Colonic mucosa (tissue), 4 donors: ENCODE measurements at regions not wholly inside any gene's neighbourhood (a gene's known extent, or its start where the extent isn't known, plus 50 kb on each side); places are given as distances from the start of the nearest gene placed in this dataset.

ENCODE experiments used
- DNase-seq: peaks from one replicate; pipeline ENCODE4 v3.0.0-alpha.2; 2020
- H3K27ac ChIP-seq: fragments of 200-600 bp; one replicate; pipeline ENCODE4 v1.8.0; 2021
- H3K27me3 ChIP-seq: fragments of 200-600 bp; one replicate; pipeline ENCODE4 v1.8.0; 2021
- H3K36me3 ChIP-seq: fragments of 200-600 bp; one replicate; pipeline ENCODE4 v1.8.0; 2021
- H3K4me1 ChIP-seq: fragments of 200-600 bp; one replicate; pipeline ENCODE4 v1.8.0; 2021; ENCODE audit warnings: mild to moderate bottlenecking
- H3K4me3 ChIP-seq: fragments of 200-600 bp; one replicate; pipeline ENCODE4 v1.8.0; 2021
- H3K9ac ChIP-seq, 2 donors: one replicate each; pipeline ENCODE4 v1.7.0; 2013; ENCODE audit warnings: control low read depth in 2 of 2, low read depth in 2 of 2, low read length in 2 of 2
- H3K9me3 ChIP-seq: fragments of 200-600 bp; one replicate; pipeline ENCODE4 v1.8.0; 2021
- CTCF ChIP-seq: fragments of 200-600 bp; IDR thresholded peaks from one replicate; pipeline ENCODE4 v1.8.0; 2022; ENCODE audit warnings: antibody characterized with exemption, mild to moderate bottlenecking
- intact Hi-C: fragments of 100-400 bp; cut with DNase I; formaldehyde crosslinking; loops from one replicate; pipeline ENCODE4 v1.14.1; 2022
- donor health status: healthy.
- donor health status: DM: no; HTN: no; CAD: no.
- donor health status: DM: no; HTN: no; CAD: no.

DNA sequence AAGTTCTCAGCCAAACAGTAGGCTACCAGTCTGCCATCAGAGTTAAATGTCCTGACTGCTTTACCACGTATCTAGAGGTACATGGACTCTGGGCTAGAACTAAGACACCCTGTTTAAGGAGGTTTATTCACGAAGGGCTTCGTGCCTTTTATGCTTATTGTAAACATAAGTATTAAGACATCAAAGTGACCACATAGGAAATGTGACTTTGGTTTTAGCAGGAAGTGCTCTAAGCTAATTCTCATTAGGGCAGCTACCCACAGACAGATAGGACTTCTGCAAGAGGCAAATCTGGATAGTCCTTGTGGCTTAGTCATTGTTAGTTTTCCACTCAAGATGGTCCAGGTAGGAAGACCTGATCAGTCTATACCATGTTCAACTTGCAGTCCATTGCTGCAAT is 233.3 kb upstream of the MGAT5 start:
- Histone ChIP-seq H3K9me3 (no peaks in the 10 kb centered on the region), H3K36me3 (no peaks in the 10 kb centered on the region), H3K27me3 (no peaks in the 10 kb centered on the region), H3K4me1 (no peaks in the 10 kb centered on the region), H3K4me3 (no peak overlapping the region), H3K9ac (no peak overlapping the region), H3K27ac (no peak overlapping the region)
- no peak for TF ChIP-seq CTCF
- intact Hi-C loops: no loop called here
- no peak for DNase-seq

- H3K27me3 ChIP-seq: no peaks in the 10 kb centered on the region
- no peak overlapping the region for H3K27ac ChIP-seq
- TF ChIP-seq CTCF: no peak
- DNase-seq: no peak
- no peaks in the 10 kb centered on the region for H3K4me1 ChIP-seq
- H3K36me3 ChIP-seq: no peaks in the 10 kb centered on the region
- no peak overlapping the region for H3K9ac ChIP-seq
- intact Hi-C loops: no loop called here
- no peak overlapping the region for H3K4me3 ChIP-seq
- H3K9me3 ChIP-seq: no peaks in the 10 kb centered on the region
Observed at GRCh38 chr2:134021830-134022524, 231.9 kb upstream of the MGAT5 start.

GRCh38 chr2:134023854-134024253 is 230.0 kb upstream of the MGAT5 start:
- Histone ChIP-seq H3K9me3 (no peaks in the 10 kb centered on the region), H3K4me1 (no peaks in the 10 kb centered on the region), H3K27me3 (no peaks in the 10 kb centered on the region), H3K36me3 (no peaks in the 10 kb centered on the region), H3K9ac (no peak overlapping the region), H3K27ac (no peak overlapping the region), H3K4me3 (no peak overlapping the region)
- no peak for TF ChIP-seq CTCF
- no peak for DNase-seq
- intact Hi-C loops: no loop called here

- DNase-seq: no peak
- no peak for TF ChIP-seq CTCF
- H3K27me3 ChIP-seq: no peaks in the 10 kb centered on the region
- H3K9me3 ChIP-seq: no peaks in the 10 kb centered on the region
- no peak overlapping the region for H3K9ac ChIP-seq
- H3K4me1 ChIP-seq: no peaks in the 10 kb centered on the region
- H3K27ac ChIP-seq: no peak overlapping the region
- no peak overlapping the region for H3K4me3 ChIP-seq
- H3K36me3 ChIP-seq: no peaks in the 10 kb centered on the region
- intact Hi-C loops: no loop called here
Observed at GRCh38 chr2:134027980-134028379, 225.9 kb upstream of the MGAT5 start.

DNA sequence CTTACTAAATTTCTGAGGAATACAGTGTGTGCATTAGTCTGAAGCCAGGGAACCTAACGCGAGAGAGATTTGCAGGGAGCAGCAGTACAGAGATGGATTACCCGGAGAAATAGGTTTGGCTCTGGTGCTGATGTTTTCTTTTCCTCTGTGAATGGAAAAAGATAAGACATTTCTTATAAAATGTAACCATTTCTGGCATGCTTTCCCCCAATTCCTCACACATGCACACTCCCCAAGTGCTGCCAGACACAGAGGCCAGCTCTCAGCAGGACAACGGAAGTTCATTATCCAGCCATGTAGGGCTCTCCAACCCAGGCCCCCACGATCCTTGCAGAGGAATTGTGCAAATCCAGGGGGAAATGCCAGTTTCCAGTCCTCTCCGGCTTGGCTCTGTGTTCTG is 224.5 kb upstream of the MGAT5 start:
- Histone ChIP-seq H3K9ac (no peak overlapping the region), H3K4me1 (no peaks in the 10 kb centered on the region), H3K4me3 (no peak overlapping the region), H3K27me3 (no peaks in the 10 kb centered on the region), H3K27ac (no peak overlapping the region), H3K36me3 (no peaks in the 10 kb centered on the region), H3K9me3 (no peaks in the 10 kb centered on the region)
- DNase-seq: no peak
- TF ChIP-seq CTCF: no peak
- intact Hi-C loops: no loop called here
